ENCODE measurements at regions not wholly inside any gene's neighbourhood (a gene's known extent, or its start where the extent isn't known, plus 50 kb on each side); places are given as distances from the start of the nearest gene placed in this dataset.

- no peak for DNase-seq (ENCODE audit: low read depth in 2 of 2)
Measured at GRCh38 chr2:11953258-11953657, 206.8 kb downstream of the LPIN1 start.

- DNase-seq (ENCODE audit: low read depth in 2 of 2): no peak
Measured at GRCh38 chr2:11955314-11955713, 208.9 kb downstream of the LPIN1 start.

GRCh38 chr2:11955884-11956291, 209.5 kb downstream of the LPIN1 start:
- DNase-seq (ENCODE audit: low read depth in 2 of 2): no peak

GRCh38 chr2:11962707-11963328, 216.4 kb downstream of the LPIN1 start:
- no peak for DNase-seq (ENCODE audit: low read depth in 2 of 2)

GRCh38 chr2:11963966-11964365, 217.5 kb downstream of the LPIN1 start:
- DNase-seq (ENCODE audit: low read depth in 2 of 2): no peak

GRCh38 chr2:11967946-11968465, 221.6 kb downstream of the LPIN1 start:
- DNase-seq (ENCODE audit: low read depth in 2 of 2): no peak

- DNase-seq (ENCODE audit: low read depth in 2 of 2): no peak
Measured at GRCh38 chr2:11968521-11968920, 222.1 kb downstream of the LPIN1 start.

- no peak for DNase-seq (ENCODE audit: low read depth in 2 of 2)
Measured at GRCh38 chr2:11969774-11970173, 223.3 kb downstream of the LPIN1 start.

- DNase-seq (ENCODE audit: low read depth in 2 of 2): no peak
Measured at GRCh38 chr2:11974573-11974972, 228.1 kb downstream of the LPIN1 start.

GRCh38 chr2:11975373-11975772, 228.9 kb downstream of the LPIN1 start:
- no peak for DNase-seq (ENCODE audit: low read depth in 2 of 2)

GRCh38 chr2:11976073-11976472, 229.6 kb downstream of the LPIN1 start:
- DNase-seq (ENCODE audit: low read depth in 2 of 2): no peak

GRCh38 chr2:11977766-11978524, 231.5 kb downstream of the LPIN1 start:
- DNase-seq (ENCODE audit: low read depth in 2 of 2): no peak

- DNase-seq (ENCODE audit: low read depth in 2 of 2): no peak
Measured at GRCh38 chr2:11980809-11981208, 234.4 kb downstream of the LPIN1 start.

- no peak for DNase-seq (ENCODE audit: low read depth in 2 of 2)
Measured at GRCh38 chr2:11983401-11983800, 237.0 kb downstream of the LPIN1 start.

- no peak for DNase-seq (ENCODE audit: low read depth in 2 of 2)
Measured at GRCh38 chr2:11983870-11984269, 237.4 kb downstream of the LPIN1 start.

GRCh38 chr2:11984316-11985158, 238.1 kb downstream of the LPIN1 start:
- DNase-seq (ENCODE audit: low read depth in 2 of 2): no peak

GRCh38 chr2:11985817-11986566, 239.6 kb downstream of the LPIN1 start:
- no peak for DNase-seq (ENCODE audit: low read depth in 2 of 2)

GRCh38 chr2:11987151-11987550, 240.7 kb downstream of the LPIN1 start:
- DNase-seq (ENCODE audit: low read depth in 2 of 2): no peak

GRCh38 chr2:11988691-11989353, 242.4 kb downstream of the LPIN1 start:
- no peak for DNase-seq (ENCODE audit: low read depth in 2 of 2)

GRCh38 chr2:11989354-11989703, 242.9 kb downstream of the LPIN1 start:
- no peak for DNase-seq (ENCODE audit: low read depth in 2 of 2)

GRCh38 chr2:11990576-11990975, 244.1 kb downstream of the LPIN1 start:
- no peak for DNase-seq (ENCODE audit: low read depth in 2 of 2)
